SK-N-SH treated with all-trans-retinoic acid at 6 μM for 48 hours (cell line): ENCODE measurements at regions not wholly inside any gene's neighbourhood (a gene's known extent, or its start where the extent isn't known, plus 50 kb on each side); places are given as distances from the start of the nearest gene placed in this dataset.

Experiments
- ATAC-seq: fragments of 200-7000 bp; cut with Tn5 transposase; 3 replicates; pipeline ENCODE4 v1.9.1; 2020; ENCODE audit warnings: mild to moderate bottlenecking, moderate library complexity
- ARNTL ChIP-seq: fragments of 450-650 bp; formaldehyde crosslinking; IDR thresholded peaks from 2 replicates; pipeline ENCODE4 v1.5.0; 2020; ENCODE audit warnings: low read depth, mild to moderate bottlenecking, moderate library complexity, borderline replicate concordance
- ESRRG ChIP-seq: fragments of 250-450 bp; sonication (Bioruptor Pico); IDR thresholded peaks from 2 replicates; pipeline ENCODE4 v1.6.1; 2021; ENCODE audit warnings: mild to moderate bottlenecking
- GLIS3 ChIP-seq: fragments of 250-450 bp; sonication (Bioruptor Pico); IDR thresholded peaks from 2 replicates; pipeline ENCODE4 v1.5.0; 2020; ENCODE audit warnings: mild to moderate bottlenecking, moderate library complexity
- ISL1 ChIP-seq: fragments of 250-450 bp; sonication (Bioruptor Pico); IDR thresholded peaks from 2 replicates; pipeline ENCODE4 v2.1.2; 2022; ENCODE audit warnings: mild to moderate bottlenecking, moderate library complexity
- OSR1 ChIP-seq: fragments of 250-450 bp; sonication (Bioruptor Pico); IDR thresholded peaks from 2 replicates; pipeline ENCODE4 v1.8.0; 2022; ENCODE audit warnings: moderate library complexity, mild to moderate bottlenecking, inconsistent platforms
- POU6F1 ChIP-seq: fragments of 250-450 bp; sonication (Bioruptor Pico); IDR thresholded peaks from 2 replicates; pipeline ENCODE4 v1.8.0; 2021; ENCODE audit warnings: low read depth, mild to moderate bottlenecking, moderate library complexity, borderline replicate concordance
- PPARA ChIP-seq: fragments of 250-450 bp; sonication (Bioruptor Pico); IDR thresholded peaks from 2 replicates; pipeline ENCODE4 v1.5.0; 2020; ENCODE audit warnings: mild to moderate bottlenecking, borderline replicate concordance
- RARB ChIP-seq: fragments of 250-450 bp; sonication (Bioruptor Pico); IDR thresholded peaks from 2 replicates; pipeline ENCODE4 v1.8.0; 2021; ENCODE audit warnings: mild to moderate bottlenecking, moderate library complexity
- SNAI2 ChIP-seq: fragments of 250-450 bp; sonication (Bioruptor Pico); IDR thresholded peaks from 2 replicates; pipeline ENCODE4 v1.5.0; 2020; ENCODE audit warnings: mild to moderate bottlenecking, moderate library complexity
- TCF4 ChIP-seq: fragments of 250-450 bp; sonication (Bioruptor Pico); IDR thresholded peaks from 2 replicates; pipeline ENCODE4 v1.8.0; 2021; ENCODE audit warnings: mild to moderate bottlenecking, moderate library complexity, borderline replicate concordance
- TOX ChIP-seq: fragments of 250-450 bp; sonication (Bioruptor Pico); IDR thresholded peaks from 2 replicates; pipeline ENCODE4 v1.8.0; 2021; ENCODE audit warnings: mild to moderate bottlenecking, moderate library complexity, borderline replicate concordance
- ZC3H10 ChIP-seq: fragments of 250-450 bp; sonication (Bioruptor Pico); IDR thresholded peaks from 2 replicates; pipeline ENCODE4 v1.5.1; 2021; ENCODE audit warnings: mild to moderate bottlenecking, moderate library complexity
- ZFP30 ChIP-seq: fragments of 450-650 bp; formaldehyde crosslinking; IDR thresholded peaks from 2 replicates; pipeline ENCODE4 v1.5.0; 2022; ENCODE audit warnings: mild to moderate bottlenecking, moderate library complexity
- ZNF565 ChIP-seq: fragments of 450-650 bp; formaldehyde crosslinking; conservative IDR thresholded peaks from 2 replicates; pipeline ENCODE4 v1.5.0; 2020; ENCODE audit warnings: low read depth, mild to moderate bottlenecking, moderate library complexity
- ZNF70 ChIP-seq: fragments of 450-650 bp; formaldehyde crosslinking; IDR thresholded peaks from 2 replicates; pipeline ENCODE4 v1.5.0; 2020; ENCODE audit warnings: mild to moderate bottlenecking, moderate library complexity
- ZNF8 ChIP-seq: fragments of 450-650 bp; formaldehyde crosslinking; IDR thresholded peaks from 2 replicates; pipeline ENCODE4 v1.5.0; 2020; ENCODE audit warnings: mild to moderate bottlenecking, moderate library complexity
- TF ChIP-seq, protein P1 (sequence below): fragments of 250-450 bp; sonication (Bioruptor Pico); IDR thresholded peaks from 2 replicates; pipeline ENCODE4 v1.5.1; 2020; ENCODE audit warnings: low read depth, mild to moderate bottlenecking, moderate library complexity
- TF ChIP-seq, protein P2 (sequence below): fragments of 250-450 bp; sonication (Bioruptor Pico); IDR thresholded peaks from 2 replicates; pipeline ENCODE4 v1.5.0; 2020; ENCODE audit warnings: mild to moderate bottlenecking, moderate library complexity
- TF ChIP-seq, protein P3 (sequence below): fragments of 250-450 bp; sonication (Bioruptor Pico); IDR thresholded peaks from 2 replicates; pipeline ENCODE4 v1.5.1; 2021; ENCODE audit warnings: mild to moderate bottlenecking, moderate library complexity
- TF ChIP-seq, protein P4 (sequence below): fragments of 250-450 bp; sonication (Bioruptor Pico); IDR thresholded peaks from 2 replicates; pipeline ENCODE4 v1.8.0; 2020; ENCODE audit warnings: mild to moderate bottlenecking, moderate library complexity, borderline replicate concordance

- peak; percentile 81 for ATAC-seq
- peak; percentile 89 for TF ChIP-seq ISL1
- no peak for TF ChIP-seq GLIS3 (CRISPR knock-in tag)
- TF ChIP-seq TOX (CRISPR knock-in tag): 0 out of 2 replicates have a peak, but pooled peaks have one; percentile 61
Measured at GRCh38 chr10:88157981-88158465, 294.6 kb downstream of the PTEN start.

DNA sequence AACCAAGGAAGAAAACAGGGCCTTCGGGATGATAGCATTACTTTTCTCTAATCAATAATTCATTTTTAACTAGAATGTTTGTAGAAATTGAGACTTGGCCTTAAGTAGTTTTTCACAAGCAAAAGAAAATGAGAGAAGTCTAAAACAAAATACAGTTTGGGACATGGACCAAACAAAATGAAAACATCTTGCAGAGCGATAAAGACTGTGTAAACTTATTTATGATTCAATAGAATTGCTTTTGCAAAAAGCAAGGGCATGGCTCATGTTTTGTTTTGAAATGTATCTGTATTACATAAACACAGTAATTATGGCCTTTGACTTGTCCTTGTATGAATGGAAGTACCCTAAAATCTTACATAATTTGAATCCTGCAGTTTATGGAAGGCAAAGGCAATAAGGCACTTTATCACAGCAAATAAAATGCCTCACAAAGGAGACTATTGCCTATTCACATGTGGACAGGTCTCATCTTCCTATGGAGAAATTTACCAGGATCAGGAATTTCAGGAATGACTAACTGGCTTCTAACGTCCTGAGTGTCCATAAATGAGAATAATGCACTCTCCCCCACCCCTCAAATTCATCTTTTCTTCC lies 295.2 kb downstream of the PTEN start:
- no peak for TF ChIP-seq ZNF565 (CRISPR knock-in tag)
- no peak for TF ChIP-seq OSR1 (CRISPR knock-in tag)
- TF ChIP-seq ZNF8 (CRISPR knock-in tag): no peak
- TF ChIP-seq, protein P1, sequence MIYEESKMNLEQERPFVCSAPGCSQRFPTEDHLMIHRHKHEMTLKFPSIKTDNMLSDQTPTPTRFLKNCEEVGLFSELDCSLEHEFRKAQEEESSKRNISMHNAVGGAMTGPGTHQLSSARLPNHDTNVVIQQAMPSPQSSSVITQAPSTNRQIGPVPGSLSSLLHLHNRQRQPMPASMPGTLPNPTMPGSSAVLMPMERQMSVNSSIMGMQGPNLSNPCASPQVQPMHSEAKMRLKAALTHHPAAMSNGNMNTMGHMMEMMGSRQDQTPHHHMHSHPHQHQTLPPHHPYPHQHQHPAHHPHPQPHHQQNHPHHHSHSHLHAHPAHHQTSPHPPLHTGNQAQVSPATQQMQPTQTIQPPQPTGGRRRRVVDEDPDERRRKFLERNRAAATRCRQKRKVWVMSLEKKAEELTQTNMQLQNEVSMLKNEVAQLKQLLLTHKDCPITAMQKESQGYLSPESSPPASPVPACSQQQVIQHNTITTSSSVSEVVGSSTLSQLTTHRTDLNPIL: no peak
- TF ChIP-seq, protein P2, sequence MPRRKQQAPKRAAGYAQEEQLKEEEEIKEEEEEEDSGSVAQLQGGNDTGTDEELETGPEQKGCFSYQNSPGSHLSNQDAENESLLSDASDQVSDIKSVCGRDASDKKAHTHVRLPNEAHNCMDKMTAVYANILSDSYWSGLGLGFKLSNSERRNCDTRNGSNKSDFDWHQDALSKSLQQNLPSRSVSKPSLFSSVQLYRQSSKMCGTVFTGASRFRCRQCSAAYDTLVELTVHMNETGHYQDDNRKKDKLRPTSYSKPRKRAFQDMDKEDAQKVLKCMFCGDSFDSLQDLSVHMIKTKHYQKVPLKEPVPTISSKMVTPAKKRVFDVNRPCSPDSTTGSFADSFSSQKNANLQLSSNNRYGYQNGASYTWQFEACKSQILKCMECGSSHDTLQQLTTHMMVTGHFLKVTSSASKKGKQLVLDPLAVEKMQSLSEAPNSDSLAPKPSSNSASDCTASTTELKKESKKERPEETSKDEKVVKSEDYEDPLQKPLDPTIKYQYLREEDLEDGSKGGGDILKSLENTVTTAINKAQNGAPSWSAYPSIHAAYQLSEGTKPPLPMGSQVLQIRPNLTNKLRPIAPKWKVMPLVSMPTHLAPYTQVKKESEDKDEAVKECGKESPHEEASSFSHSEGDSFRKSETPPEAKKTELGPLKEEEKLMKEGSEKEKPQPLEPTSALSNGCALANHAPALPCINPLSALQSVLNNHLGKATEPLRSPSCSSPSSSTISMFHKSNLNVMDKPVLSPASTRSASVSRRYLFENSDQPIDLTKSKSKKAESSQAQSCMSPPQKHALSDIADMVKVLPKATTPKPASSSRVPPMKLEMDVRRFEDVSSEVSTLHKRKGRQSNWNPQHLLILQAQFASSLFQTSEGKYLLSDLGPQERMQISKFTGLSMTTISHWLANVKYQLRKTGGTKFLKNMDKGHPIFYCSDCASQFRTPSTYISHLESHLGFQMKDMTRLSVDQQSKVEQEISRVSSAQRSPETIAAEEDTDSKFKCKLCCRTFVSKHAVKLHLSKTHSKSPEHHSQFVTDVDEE: no peak
- TF ChIP-seq RARB: no peak
- no peak for TF ChIP-seq ESRRG
- no peak for TF ChIP-seq GLIS3 (CRISPR knock-in tag)
- TF ChIP-seq TOX (CRISPR knock-in tag): no peak
- no peak for TF ChIP-seq SNAI2 (CRISPR knock-in tag)
- no peak for TF ChIP-seq ZFP30 (CRISPR knock-in tag)
- TF ChIP-seq, protein P3, sequence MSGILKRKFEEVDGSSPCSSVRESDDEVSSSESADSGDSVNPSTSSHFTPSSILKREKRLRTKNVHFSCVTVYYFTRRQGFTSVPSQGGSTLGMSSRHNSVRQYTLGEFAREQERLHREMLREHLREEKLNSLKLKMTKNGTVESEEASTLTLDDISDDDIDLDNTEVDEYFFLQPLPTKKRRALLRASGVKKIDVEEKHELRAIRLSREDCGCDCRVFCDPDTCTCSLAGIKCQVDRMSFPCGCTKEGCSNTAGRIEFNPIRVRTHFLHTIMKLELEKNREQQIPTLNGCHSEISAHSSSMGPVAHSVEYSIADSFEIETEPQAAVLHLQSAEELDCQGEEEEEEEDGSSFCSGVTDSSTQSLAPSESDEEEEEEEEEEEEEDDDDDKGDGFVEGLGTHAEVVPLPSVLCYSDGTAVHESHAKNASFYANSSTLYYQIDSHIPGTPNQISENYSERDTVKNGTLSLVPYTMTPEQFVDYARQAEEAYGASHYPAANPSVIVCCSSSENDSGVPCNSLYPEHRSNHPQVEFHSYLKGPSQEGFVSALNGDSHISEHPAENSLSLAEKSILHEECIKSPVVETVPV (CRISPR knock-in tag): no peak
- no peak for TF ChIP-seq ISL1
- no peak for TF ChIP-seq ARNTL (CRISPR knock-in tag)
- TF ChIP-seq PPARA (CRISPR knock-in tag): no peak
- no peak for TF ChIP-seq POU6F1 (CRISPR knock-in tag)
- TF ChIP-seq TCF4 (CRISPR knock-in tag): no peak
- TF ChIP-seq, protein P4, sequence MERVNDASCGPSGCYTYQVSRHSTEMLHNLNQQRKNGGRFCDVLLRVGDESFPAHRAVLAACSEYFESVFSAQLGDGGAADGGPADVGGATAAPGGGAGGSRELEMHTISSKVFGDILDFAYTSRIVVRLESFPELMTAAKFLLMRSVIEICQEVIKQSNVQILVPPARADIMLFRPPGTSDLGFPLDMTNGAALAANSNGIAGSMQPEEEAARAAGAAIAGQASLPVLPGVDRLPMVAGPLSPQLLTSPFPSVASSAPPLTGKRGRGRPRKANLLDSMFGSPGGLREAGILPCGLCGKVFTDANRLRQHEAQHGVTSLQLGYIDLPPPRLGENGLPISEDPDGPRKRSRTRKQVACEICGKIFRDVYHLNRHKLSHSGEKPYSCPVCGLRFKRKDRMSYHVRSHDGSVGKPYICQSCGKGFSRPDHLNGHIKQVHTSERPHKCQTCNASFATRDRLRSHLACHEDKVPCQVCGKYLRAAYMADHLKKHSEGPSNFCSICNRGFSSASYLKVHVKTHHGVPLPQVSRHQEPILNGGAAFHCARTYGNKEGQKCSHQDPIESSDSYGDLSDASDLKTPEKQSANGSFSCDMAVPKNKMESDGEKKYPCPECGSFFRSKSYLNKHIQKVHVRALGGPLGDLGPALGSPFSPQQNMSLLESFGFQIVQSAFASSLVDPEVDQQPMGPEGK: no peak
- TF ChIP-seq ZC3H10: no peak
- TF ChIP-seq ZNF70 (CRISPR knock-in tag): no peak
- ATAC-seq: 0 out of 3 replicates have a peak, but pooled peaks have one; percentile 5

- no peak for ATAC-seq
- TF ChIP-seq ARNTL (CRISPR knock-in tag) (no peak), TCF4 (CRISPR knock-in tag) (no peak), ZC3H10 (no peak), ZFP30 (CRISPR knock-in tag) (no peak), RARB (no peak), OSR1 (CRISPR knock-in tag) (no peak), ZNF565 (CRISPR knock-in tag) (no peak), SNAI2 (CRISPR knock-in tag) (no peak), TOX (CRISPR knock-in tag) (no peak), GLIS3 (CRISPR knock-in tag) (no peak), ZNF70 (CRISPR knock-in tag) (no peak), ISL1 (no peak), ZNF8 (CRISPR knock-in tag) (no peak)
- TF ChIP-seq, protein P1: no peak
- TF ChIP-seq, protein P3 (CRISPR knock-in tag): no peak
- TF ChIP-seq, all 23 proteins: peak for 0
Measured at GRCh38 chr10:88159127-88159829, 295.9 kb downstream of the PTEN start.
